ENCODE measurements at regions not wholly inside any gene's neighbourhood (a gene's known extent, or its start where the extent isn't known, plus 50 kb on each side); places are given as distances from the start of the nearest gene placed in this dataset.

- TF ChIP-seq CTCF (IDR thresholded peaks at IDR 0.05; ENCODE audit: low read depth, low read length, poor library complexity, severe bottlenecking) (no peak), EZH2phosphoT487 (IDR thresholded peaks at IDR 0.05; ENCODE audit: borderline replicate concordance, low read length) (no peak)
Measured at GRCh38 chr11:8759634-8760033, 77.0 kb downstream of the RPL27A start.
